ENCODE measurements at regions not wholly inside any gene's neighbourhood (a gene's known extent, or its start where the extent isn't known, plus 50 kb on each side); places are given as distances from the start of the nearest gene placed in this dataset.

GRCh38 chr11:104319396-104319795 lies 155.4 kb upstream of the PDGFD start:
- no peaks in the 10 kb centered on the region for H4K20me1 ChIP-seq (replicated peaks in 1 of 2; ENCODE audit: control insufficient read depth in 1 of 2, insufficient read depth in 2 of 2, low read length in 2 of 2)
- no peak overlapping the region for H2BK15ac ChIP-seq (ENCODE audit: low read length)
- ChIA-PET POLR2A (ENCODE audit: partially characterized antibody) (no interaction called here), CTCF (ENCODE audit: partially characterized antibody) (no interaction called here)
- no peak for DNase-seq (ENCODE audit: low read depth in 1 of 2, low spot score in 2 of 2)
- no peak overlapping the region for H3K4me2 ChIP-seq (ENCODE audit: insufficient read depth in 1 of 2, low read depth in 2 of 2, low read length in 2 of 2)
- H2AK5ac ChIP-seq (ENCODE audit: low read depth, low read length), result no peak overlapping the region
- H2BK120ac ChIP-seq (replicated peaks; ENCODE audit: low read depth, low read length), result no peak overlapping the region
- no peak overlapping the region for H4K5ac ChIP-seq (ENCODE audit: insufficient read length, low read depth, low read length)
- H3K4ac ChIP-seq (replicated peaks; ENCODE audit: insufficient read length, low read depth, low read length), result no peak overlapping the region
- H3K27ac ChIP-seq (ENCODE audit: low read depth, low read length), result no peak overlapping the region
- no peaks in the 10 kb centered on the region for H3K79me1 ChIP-seq (ENCODE audit: low read depth, low read length)
- H2BK12ac ChIP-seq (ENCODE audit: low read depth, low read length), result no peak overlapping the region
- FAIRE-seq, result no peak
- no peak overlapping the region for H2BK20ac ChIP-seq (ENCODE audit: low read length)
- no peaks in the 10 kb centered on the region for H3K27me3 ChIP-seq (replicated peaks in 1 of 4; ENCODE audit: control insufficient read depth in 3 of 4, extremely low read depth in 1 of 4, insufficient read depth in 3 of 4, low read length in 3 of 4)
- H3K36me3 ChIP-seq (ENCODE audit: control insufficient read depth in 2 of 4, insufficient read depth in 4 of 4, low read length in 3 of 4), result no peaks in the 10 kb centered on the region
- no peak overlapping the region for H3K14ac ChIP-seq (ENCODE audit: insufficient read length)
- no peaks in the 10 kb centered on the region for H3K79me2 ChIP-seq (ENCODE audit: control insufficient read depth in 1 of 2, insufficient read depth in 2 of 2, low read length in 2 of 2)
- H3K4me3 ChIP-seq (ENCODE audit: extremely low read depth in 1 of 4, insufficient read depth in 2 of 4, low read depth in 3 of 4, low read length in 4 of 4), result no peak overlapping the region
- 88% methylated on average over 4 of the region's 4 CpGs; no CpG with 5 or more reads in 1 of the 2 experiments for WGBS, 2 experiments (ENCODE audit: extremely low coverage in 1 of 2, insufficient coverage in 1 of 2, insufficient read length in 1 of 2, insufficient replicate concordance in 2 of 2, low coverage in 1 of 2, low lambda C conversion rate in 2 of 2, missing lambda C conversion rate in 1 of 2)
- H2AFZ ChIP-seq (ENCODE audit: low read length), result 0 out of 2 replicates have a peak overlapping the region, but pooled peaks have one; percentile 7
- no peak overlapping the region for H3K18ac ChIP-seq (ENCODE audit: extremely low read depth, low read length)
- H4K8ac ChIP-seq (ENCODE audit: extremely low read depth, insufficient read depth, low read length), result no peak overlapping the region
- no peaks in the 10 kb centered on the region for H3K23me2 ChIP-seq (ENCODE audit: low read depth, low read length)
- H3K56ac ChIP-seq (replicated peaks; ENCODE audit: insufficient read length, low read depth, low read length), result no peak overlapping the region
- H3K4me1 ChIP-seq (replicated peaks in 1 of 4; ENCODE audit: control insufficient read depth in 3 of 4, insufficient read depth in 4 of 4, low read length in 3 of 4), result no peaks in the 10 kb centered on the region
- no peak overlapping the region for H3K23ac ChIP-seq (ENCODE audit: insufficient read length)
- no peak overlapping the region for H4K91ac ChIP-seq (replicated peaks; ENCODE audit: insufficient read length, low read length)
- no peaks in the 10 kb centered on the region for H3K9me3 ChIP-seq (ENCODE audit: insufficient read depth in 2 of 2, low read depth in 1 of 2, low read length in 1 of 2)
- no peak overlapping the region for H3K9ac ChIP-seq (replicated peaks in 1 of 4; ENCODE audit: extremely low read depth in 1 of 4, low read depth in 3 of 4, low read length in 3 of 4)
- no peak overlapping the region for H2BK5ac ChIP-seq (ENCODE audit: low read depth, low read length)
- TF ChIP-seq RNF2 (IDR thresholded peaks at IDR 0.05; ENCODE audit: borderline replicate concordance, low read depth, low read length, missing control alignments, poor library complexity, severe bottlenecking), result no peak
- no peak for TF ChIP-seq E2F6 (IDR thresholded peaks at IDR 0.05)
- TF ChIP-seq TAF7 (optimal IDR thresholded peaks at IDR 0.05; ENCODE audit: borderline replicate concordance, low read depth, low read length), result no peak
- no peak for TF ChIP-seq YY1 (IDR thresholded peaks at IDR 0.05; ENCODE audit: low read depth, low read length)
- no peak for TF ChIP-seq GABPA (IDR thresholded peaks at IDR 0.05; ENCODE audit: borderline replicate concordance, insufficient read depth, low read length)
- TF ChIP-seq SP4 (IDR thresholded peaks at IDR 0.05; ENCODE audit: low read length), result no peak
- TF ChIP-seq EP300 (IDR thresholded peaks at IDR 0.05; ENCODE audit: borderline replicate concordance in 1 of 2, low read depth in 2 of 2, low read length in 2 of 2), result no peak
- TF ChIP-seq POLR2AphosphoS5 (IDR thresholded peaks at IDR 0.05; ENCODE audit: low read depth, low read length), result no peak
- TF ChIP-seq MAX (IDR thresholded peaks at IDR 0.05), result no peak
- no peak for TF ChIP-seq BACH1 (IDR thresholded peaks at IDR 0.05; ENCODE audit: low read length)
- no peak for TF ChIP-seq JUN (IDR thresholded peaks at IDR 0.05; ENCODE audit: low read depth, low read length)
- no peak for TF ChIP-seq CBX5 (IDR thresholded peaks at IDR 0.05; ENCODE audit: low read depth, low read length)

All from H1 (cell line).